ENCODE measurements at regions not wholly inside any gene's neighbourhood (a gene's known extent, or its start where the extent isn't known, plus 50 kb on each side); places are given as distances from the start of the nearest gene placed in this dataset.
A peak's percentile ranks its signal among the peaks of the same experiment; 100 is the strongest.

GRCh38 chr4:182143086-182143821 is 99.9 kb upstream of the TENM3 start:
- peak overlapping the region; percentile 64 for H3K4me3 ChIP-seq (replicated peaks; ENCODE audit: low read depth, low read length)
- TF ChIP-seq, protein P1, sequence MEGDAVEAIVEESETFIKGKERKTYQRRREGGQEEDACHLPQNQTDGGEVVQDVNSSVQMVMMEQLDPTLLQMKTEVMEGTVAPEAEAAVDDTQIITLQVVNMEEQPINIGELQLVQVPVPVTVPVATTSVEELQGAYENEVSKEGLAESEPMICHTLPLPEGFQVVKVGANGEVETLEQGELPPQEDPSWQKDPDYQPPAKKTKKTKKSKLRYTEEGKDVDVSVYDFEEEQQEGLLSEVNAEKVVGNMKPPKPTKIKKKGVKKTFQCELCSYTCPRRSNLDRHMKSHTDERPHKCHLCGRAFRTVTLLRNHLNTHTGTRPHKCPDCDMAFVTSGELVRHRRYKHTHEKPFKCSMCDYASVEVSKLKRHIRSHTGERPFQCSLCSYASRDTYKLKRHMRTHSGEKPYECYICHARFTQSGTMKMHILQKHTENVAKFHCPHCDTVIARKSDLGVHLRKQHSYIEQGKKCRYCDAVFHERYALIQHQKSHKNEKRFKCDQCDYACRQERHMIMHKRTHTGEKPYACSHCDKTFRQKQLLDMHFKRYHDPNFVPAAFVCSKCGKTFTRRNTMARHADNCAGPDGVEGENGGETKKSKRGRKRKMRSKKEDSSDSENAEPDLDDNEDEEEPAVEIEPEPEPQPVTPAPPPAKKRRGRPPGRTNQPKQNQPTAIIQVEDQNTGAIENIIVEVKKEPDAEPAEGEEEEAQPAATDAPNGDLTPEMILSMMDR (IDR thresholded peaks at IDR 0.05; ENCODE audit: low read length, missing control alignments): no peak

DNA sequence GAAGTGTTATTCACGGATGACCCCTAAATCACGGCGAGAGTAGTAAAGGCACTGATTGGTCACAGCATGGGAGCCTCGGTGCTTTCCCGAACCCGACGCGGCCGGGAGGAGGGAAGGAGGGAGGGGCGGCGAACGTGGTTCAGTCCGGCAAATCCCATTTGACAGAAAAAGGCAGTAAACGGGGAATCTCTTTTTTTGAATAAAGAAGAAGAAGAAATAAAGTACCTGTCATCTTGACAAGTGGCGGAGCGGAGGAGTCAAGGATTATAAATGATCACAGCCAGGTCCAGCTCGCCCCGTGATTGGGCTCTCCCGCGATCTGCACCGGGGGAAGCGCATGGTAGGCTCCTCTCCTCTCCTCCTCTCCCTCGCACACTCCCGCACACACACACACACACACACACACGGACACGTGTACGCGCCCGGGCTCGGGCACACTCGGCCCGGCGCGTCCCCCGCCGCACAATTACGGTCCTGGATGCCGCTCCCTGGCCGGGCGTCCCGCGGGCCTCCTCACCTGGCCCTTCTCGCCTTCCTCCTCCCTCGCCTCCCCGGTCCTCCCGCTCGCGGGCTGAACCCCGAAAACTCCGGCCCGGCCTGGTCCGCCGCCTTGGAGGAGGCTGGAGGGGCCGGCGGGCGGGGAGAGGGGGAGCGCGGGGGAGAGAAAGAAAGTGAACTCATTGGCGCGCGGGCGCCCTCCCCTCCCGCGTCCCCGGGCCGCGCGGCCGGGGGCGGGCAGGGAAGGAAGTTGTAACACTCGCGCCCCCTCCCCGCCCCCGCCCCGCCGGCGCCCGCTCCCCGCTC is 99.2 kb upstream of the TENM3 start:
- H3K4me3 ChIP-seq (replicated peaks; ENCODE audit: low read depth, low read length): peak overlapping the region; percentile 64
- DNase-seq (ENCODE audit: low read depth): peak; percentile 50
- TF ChIP-seq, protein P1 (IDR thresholded peaks at IDR 0.05; ENCODE audit: low read length, missing control alignments): no peak

More at GRCh38 chr4:182143086-182143821, 99.9 kb upstream of the TENM3 start:
- peak; percentile 11 for DNase-seq (ENCODE audit: low read depth)

- DNase-seq (ENCODE audit: low read depth): peak; percentile 15
Observed at GRCh38 chr4:182144626-182145333, 98.4 kb upstream of the TENM3 start.

DNA sequence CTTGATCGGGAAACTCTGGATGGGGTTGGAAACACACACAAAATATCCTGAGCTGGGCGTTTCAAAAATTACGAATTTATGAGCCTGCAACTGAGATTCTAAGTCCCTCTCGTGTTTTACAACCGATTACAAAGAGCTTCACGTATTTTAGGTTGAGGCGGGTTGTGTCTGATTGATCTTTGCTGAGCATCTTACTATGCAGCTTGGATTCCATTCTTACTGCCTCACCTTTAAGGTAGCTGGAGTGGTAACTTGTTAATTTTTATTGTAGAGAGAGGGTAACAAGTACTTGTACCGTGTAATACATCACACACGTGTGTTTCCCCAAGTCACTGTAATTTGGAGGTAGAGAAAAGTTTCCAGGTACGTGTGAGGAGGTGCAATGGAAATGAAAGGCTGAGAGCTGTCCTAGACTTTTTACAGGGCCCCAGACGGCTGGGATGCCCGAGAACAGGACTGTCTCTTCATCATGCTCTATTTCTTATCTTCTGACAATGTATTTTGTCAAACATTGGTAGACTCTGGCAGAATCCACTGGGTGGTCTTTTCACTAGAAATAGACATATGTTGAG is 97.8 kb upstream of the TENM3 start:
- DNase-seq (ENCODE audit: low read depth): no peak
- peak overlapping the region; percentile 48 for H3K4me3 ChIP-seq (replicated peaks; ENCODE audit: low read depth, low read length)
- TF ChIP-seq, protein P1 (IDR thresholded peaks at IDR 0.05; ENCODE audit: low read length, missing control alignments): no peak

More at GRCh38 chr4:182144626-182145333, 98.4 kb upstream of the TENM3 start:
- peak overlapping the region; percentile 64 for H3K4me3 ChIP-seq (replicated peaks; ENCODE audit: low read depth, low read length)
- TF ChIP-seq, protein P1 (IDR thresholded peaks at IDR 0.05; ENCODE audit: low read length, missing control alignments): no peak

- DNase-seq (ENCODE audit: low read depth): no peak
- no peak overlapping the region for H3K4me3 ChIP-seq (replicated peaks; ENCODE audit: low read depth, low read length)
- TF ChIP-seq, protein P1 (IDR thresholded peaks at IDR 0.05; ENCODE audit: low read length, missing control alignments): no peak
Observed at GRCh38 chr4:182147391-182147790, 95.8 kb upstream of the TENM3 start.

DNA sequence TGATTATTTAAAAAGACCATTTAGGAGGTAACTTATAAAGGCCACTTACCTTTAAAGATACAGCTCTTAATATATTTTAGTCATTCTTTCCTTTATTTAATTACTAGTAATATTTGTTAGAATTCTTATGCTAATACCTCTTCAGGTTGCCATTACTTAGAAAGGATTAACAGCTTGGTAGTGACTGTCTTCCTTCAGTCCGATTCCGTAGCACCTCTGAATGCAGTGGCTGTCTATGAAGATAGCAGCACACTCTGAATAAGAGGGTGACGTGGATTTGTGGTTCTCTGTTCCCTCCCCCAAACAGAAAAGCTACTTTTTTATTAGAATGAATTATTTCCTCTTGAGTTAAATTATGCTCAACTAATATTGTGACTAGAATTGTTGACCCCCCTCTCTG is 92.6 kb upstream of the TENM3 start:
- TF ChIP-seq, protein P1 (IDR thresholded peaks at IDR 0.05; ENCODE audit: low read length, missing control alignments): no peak
- no peak for DNase-seq (ENCODE audit: low read depth)
- no peak overlapping the region for H3K4me3 ChIP-seq (replicated peaks; ENCODE audit: low read depth, low read length)
